ENCODE measurements at regions not wholly inside any gene's neighbourhood (a gene's known extent, or its start where the extent isn't known, plus 50 kb on each side); places are given as distances from the start of the nearest gene placed in this dataset.
A peak's percentile ranks its signal among the peaks of the same experiment; 100 is the strongest.

DNA sequence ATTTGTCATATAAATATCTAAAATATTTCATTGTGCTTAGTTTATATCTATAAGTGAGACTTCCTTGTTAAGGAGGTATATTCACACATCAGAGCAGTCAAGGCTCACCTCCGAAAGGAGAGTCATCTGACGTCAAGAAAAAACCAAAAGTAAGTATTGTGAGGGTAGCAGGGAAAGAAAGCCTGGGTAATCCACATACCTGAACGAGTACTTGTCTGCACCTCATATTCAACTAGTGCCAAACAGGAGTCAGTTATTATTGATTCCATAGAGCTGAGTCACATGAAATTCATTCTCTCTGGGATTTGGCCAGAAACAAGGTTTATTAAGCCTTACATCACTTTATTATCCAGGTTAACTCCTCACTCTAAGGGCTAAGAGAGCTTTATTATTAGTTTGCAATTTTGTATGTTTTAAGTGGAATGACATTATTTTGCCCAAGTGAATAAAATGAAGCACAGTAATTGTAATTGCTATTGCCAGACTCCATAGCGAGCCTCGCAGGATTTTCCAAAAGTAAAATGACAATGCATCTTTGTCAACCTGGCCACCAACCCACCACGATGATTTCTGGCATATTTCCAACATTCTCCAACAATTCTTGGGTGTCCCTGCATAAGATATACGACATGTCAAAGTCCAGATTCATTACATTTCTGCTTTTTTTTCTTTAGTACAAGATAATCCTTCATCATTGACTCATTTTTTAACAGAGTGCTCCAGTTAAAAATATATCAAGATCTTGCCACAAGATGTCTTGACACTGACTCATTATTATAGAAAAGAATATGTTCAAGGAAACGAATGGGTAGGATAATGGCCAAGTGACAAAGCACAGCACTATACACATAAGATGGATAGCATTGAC is 1210.4 kb upstream of the ACVR2A start:
- TF ChIP-seq ZC3H10 (CRISPR knock-in tag; IDR thresholded peaks at IDR 0.05) (0 out of 2 replicates have a peak, but pooled peaks have one; percentile 47), TOX (CRISPR knock-in tag; IDR thresholded peaks at IDR 0.05; ENCODE audit: borderline replicate concordance) (peak; percentile 55; the same call in 1 of the 2 replicates), GLIS3 (CRISPR knock-in tag; IDR thresholded peaks at IDR 0.05) (no peak), ISL1 (CRISPR knock-in tag; IDR thresholded peaks at IDR 0.05) (peak; percentile 69), ZNF8 (CRISPR knock-in tag; IDR thresholded peaks at IDR 0.05) (no peak), ZFP30 (CRISPR knock-in tag; IDR thresholded peaks at IDR 0.05) (no peak)
- TF ChIP-seq, protein P1, sequence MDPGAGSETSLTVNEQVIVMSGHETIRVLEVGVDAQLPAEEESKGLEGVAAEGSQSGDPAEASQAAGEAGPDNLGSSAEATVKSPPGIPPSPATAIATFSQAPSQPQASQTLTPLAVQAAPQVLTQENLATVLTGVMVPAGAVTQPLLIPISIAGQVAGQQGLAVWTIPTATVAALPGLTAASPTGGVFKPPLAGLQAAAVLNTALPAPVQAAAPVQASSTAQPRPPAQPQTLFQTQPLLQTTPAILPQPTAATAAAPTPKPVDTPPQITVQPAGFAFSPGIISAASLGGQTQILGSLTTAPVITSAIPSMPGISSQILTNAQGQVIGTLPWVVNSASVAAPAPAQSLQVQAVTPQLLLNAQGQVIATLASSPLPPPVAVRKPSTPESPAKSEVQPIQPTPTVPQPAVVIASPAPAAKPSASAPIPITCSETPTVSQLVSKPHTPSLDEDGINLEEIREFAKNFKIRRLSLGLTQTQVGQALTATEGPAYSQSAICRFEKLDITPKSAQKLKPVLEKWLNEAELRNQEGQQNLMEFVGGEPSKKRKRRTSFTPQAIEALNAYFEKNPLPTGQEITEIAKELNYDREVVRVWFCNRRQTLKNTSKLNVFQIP (CRISPR knock-in tag; IDR thresholded peaks at IDR 0.05; ENCODE audit: borderline replicate concordance, low read depth) = peak; percentile 12; the same call in 1 of the 2 replicates
- peak; percentile 80 for ATAC-seq

DNA sequence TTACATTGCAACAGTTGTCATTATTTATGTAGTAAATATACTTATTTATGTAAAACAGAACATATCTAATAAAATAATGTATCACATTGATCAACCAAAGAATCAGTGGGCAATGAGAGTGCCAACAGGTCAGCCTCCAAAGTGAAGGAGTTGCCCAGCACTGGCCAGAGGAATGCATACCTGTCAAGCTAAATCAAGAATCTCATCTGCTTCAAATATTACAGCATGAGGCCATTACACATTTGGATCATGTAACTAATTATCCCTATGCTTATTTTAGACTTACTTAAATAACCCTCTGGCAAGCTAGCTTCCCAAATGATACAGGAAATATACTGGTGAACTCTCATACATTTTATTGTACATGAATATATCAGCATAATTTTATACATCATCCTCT is 1211.7 kb upstream of the ACVR2A start:
- TF ChIP-seq SNAI2 (CRISPR knock-in tag; IDR thresholded peaks at IDR 0.05) (no peak), CSDC2 (CRISPR knock-in tag; IDR thresholded peaks at IDR 0.05) (no peak), ZNF70 (CRISPR knock-in tag; IDR thresholded peaks at IDR 0.05) (no peak), TOX (CRISPR knock-in tag; IDR thresholded peaks at IDR 0.05; ENCODE audit: borderline replicate concordance) (no peak; the same call in 1 of the 2 replicates), ZNF565 (CRISPR knock-in tag; conservative IDR thresholded peaks at IDR 0.05; ENCODE audit: low read depth) (no peak), ISL1 (CRISPR knock-in tag; IDR thresholded peaks at IDR 0.05) (no peak), ZNF8 (CRISPR knock-in tag; IDR thresholded peaks at IDR 0.05) (no peak), ZFP3 (CRISPR knock-in tag; IDR thresholded peaks at IDR 0.05) (no peak), ZC3H10 (CRISPR knock-in tag; IDR thresholded peaks at IDR 0.05) (no peak), TCF4 (CRISPR knock-in tag; IDR thresholded peaks at IDR 0.05; ENCODE audit: borderline replicate concordance) (no peak), ZFP30 (CRISPR knock-in tag; IDR thresholded peaks at IDR 0.05) (no peak), BACH2 (CRISPR knock-in tag; IDR thresholded peaks at IDR 0.05; ENCODE audit: borderline replicate concordance) (no peak)
- TF ChIP-seq, protein P2, sequence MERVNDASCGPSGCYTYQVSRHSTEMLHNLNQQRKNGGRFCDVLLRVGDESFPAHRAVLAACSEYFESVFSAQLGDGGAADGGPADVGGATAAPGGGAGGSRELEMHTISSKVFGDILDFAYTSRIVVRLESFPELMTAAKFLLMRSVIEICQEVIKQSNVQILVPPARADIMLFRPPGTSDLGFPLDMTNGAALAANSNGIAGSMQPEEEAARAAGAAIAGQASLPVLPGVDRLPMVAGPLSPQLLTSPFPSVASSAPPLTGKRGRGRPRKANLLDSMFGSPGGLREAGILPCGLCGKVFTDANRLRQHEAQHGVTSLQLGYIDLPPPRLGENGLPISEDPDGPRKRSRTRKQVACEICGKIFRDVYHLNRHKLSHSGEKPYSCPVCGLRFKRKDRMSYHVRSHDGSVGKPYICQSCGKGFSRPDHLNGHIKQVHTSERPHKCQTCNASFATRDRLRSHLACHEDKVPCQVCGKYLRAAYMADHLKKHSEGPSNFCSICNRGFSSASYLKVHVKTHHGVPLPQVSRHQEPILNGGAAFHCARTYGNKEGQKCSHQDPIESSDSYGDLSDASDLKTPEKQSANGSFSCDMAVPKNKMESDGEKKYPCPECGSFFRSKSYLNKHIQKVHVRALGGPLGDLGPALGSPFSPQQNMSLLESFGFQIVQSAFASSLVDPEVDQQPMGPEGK (CRISPR knock-in tag; IDR thresholded peaks at IDR 0.05; ENCODE audit: borderline replicate concordance) = no peak
- TF ChIP-seq, protein P3, sequence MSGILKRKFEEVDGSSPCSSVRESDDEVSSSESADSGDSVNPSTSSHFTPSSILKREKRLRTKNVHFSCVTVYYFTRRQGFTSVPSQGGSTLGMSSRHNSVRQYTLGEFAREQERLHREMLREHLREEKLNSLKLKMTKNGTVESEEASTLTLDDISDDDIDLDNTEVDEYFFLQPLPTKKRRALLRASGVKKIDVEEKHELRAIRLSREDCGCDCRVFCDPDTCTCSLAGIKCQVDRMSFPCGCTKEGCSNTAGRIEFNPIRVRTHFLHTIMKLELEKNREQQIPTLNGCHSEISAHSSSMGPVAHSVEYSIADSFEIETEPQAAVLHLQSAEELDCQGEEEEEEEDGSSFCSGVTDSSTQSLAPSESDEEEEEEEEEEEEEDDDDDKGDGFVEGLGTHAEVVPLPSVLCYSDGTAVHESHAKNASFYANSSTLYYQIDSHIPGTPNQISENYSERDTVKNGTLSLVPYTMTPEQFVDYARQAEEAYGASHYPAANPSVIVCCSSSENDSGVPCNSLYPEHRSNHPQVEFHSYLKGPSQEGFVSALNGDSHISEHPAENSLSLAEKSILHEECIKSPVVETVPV (CRISPR knock-in tag; IDR thresholded peaks at IDR 0.05) = no peak
- TF ChIP-seq, protein P1 (CRISPR knock-in tag; IDR thresholded peaks at IDR 0.05; ENCODE audit: borderline replicate concordance, low read depth) = no peak
- ATAC-seq = peak; percentile 77

DNA sequence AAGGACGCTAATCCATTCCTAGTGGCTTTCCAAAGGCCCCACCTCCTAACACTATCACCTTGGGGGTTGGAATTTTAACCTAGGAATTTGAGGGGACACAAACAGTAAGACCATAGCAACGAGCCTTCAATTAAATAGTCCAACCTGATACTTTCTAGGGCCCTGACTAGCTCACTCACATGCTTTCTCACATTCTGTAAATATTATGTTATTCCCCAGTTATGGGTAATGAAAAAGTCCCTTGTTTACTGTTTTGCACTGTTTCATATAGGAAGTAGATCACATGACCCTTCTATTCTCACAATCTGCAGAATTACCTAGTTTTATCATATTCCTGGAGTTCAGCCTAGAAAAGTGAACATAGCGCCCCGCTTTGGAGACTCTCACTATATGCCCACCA is 1212.1 kb upstream of the ACVR2A start:
- peak; percentile 15; the same call in 1 of the 3 replicates for ATAC-seq
- TF ChIP-seq TOX (CRISPR knock-in tag; IDR thresholded peaks at IDR 0.05; ENCODE audit: borderline replicate concordance) (no peak), PPARA (CRISPR knock-in tag; IDR thresholded peaks at IDR 0.05; ENCODE audit: borderline replicate concordance) (no peak), BACH2 (CRISPR knock-in tag; IDR thresholded peaks at IDR 0.05; ENCODE audit: borderline replicate concordance) (no peak), TCF4 (CRISPR knock-in tag; IDR thresholded peaks at IDR 0.05; ENCODE audit: borderline replicate concordance) (no peak), ISL1 (CRISPR knock-in tag; IDR thresholded peaks at IDR 0.05) (no peak), ZNF70 (CRISPR knock-in tag; IDR thresholded peaks at IDR 0.05) (no peak), ZC3H10 (CRISPR knock-in tag; IDR thresholded peaks at IDR 0.05) (no peak), SNAI2 (CRISPR knock-in tag; IDR thresholded peaks at IDR 0.05) (no peak), ARNTL (CRISPR knock-in tag; IDR thresholded peaks at IDR 0.05; ENCODE audit: borderline replicate concordance, low read depth) (no peak), ZNF8 (CRISPR knock-in tag; IDR thresholded peaks at IDR 0.05) (no peak), ESRRG (CRISPR knock-in tag; IDR thresholded peaks at IDR 0.05) (no peak)
- TF ChIP-seq, protein P4, sequence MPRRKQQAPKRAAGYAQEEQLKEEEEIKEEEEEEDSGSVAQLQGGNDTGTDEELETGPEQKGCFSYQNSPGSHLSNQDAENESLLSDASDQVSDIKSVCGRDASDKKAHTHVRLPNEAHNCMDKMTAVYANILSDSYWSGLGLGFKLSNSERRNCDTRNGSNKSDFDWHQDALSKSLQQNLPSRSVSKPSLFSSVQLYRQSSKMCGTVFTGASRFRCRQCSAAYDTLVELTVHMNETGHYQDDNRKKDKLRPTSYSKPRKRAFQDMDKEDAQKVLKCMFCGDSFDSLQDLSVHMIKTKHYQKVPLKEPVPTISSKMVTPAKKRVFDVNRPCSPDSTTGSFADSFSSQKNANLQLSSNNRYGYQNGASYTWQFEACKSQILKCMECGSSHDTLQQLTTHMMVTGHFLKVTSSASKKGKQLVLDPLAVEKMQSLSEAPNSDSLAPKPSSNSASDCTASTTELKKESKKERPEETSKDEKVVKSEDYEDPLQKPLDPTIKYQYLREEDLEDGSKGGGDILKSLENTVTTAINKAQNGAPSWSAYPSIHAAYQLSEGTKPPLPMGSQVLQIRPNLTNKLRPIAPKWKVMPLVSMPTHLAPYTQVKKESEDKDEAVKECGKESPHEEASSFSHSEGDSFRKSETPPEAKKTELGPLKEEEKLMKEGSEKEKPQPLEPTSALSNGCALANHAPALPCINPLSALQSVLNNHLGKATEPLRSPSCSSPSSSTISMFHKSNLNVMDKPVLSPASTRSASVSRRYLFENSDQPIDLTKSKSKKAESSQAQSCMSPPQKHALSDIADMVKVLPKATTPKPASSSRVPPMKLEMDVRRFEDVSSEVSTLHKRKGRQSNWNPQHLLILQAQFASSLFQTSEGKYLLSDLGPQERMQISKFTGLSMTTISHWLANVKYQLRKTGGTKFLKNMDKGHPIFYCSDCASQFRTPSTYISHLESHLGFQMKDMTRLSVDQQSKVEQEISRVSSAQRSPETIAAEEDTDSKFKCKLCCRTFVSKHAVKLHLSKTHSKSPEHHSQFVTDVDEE (CRISPR knock-in tag; IDR thresholded peaks at IDR 0.05) = no peak
- TF ChIP-seq, protein P5, sequence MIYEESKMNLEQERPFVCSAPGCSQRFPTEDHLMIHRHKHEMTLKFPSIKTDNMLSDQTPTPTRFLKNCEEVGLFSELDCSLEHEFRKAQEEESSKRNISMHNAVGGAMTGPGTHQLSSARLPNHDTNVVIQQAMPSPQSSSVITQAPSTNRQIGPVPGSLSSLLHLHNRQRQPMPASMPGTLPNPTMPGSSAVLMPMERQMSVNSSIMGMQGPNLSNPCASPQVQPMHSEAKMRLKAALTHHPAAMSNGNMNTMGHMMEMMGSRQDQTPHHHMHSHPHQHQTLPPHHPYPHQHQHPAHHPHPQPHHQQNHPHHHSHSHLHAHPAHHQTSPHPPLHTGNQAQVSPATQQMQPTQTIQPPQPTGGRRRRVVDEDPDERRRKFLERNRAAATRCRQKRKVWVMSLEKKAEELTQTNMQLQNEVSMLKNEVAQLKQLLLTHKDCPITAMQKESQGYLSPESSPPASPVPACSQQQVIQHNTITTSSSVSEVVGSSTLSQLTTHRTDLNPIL (CRISPR knock-in tag; IDR thresholded peaks at IDR 0.05; ENCODE audit: low read depth) = no peak
